ENCODE measurements at regions not wholly inside any gene's neighbourhood (a gene's known extent, or its start where the extent isn't known, plus 50 kb on each side); places are given as distances from the start of the nearest gene placed in this dataset.
A peak's percentile ranks its signal among the peaks of the same experiment; 100 is the strongest.

DNA sequence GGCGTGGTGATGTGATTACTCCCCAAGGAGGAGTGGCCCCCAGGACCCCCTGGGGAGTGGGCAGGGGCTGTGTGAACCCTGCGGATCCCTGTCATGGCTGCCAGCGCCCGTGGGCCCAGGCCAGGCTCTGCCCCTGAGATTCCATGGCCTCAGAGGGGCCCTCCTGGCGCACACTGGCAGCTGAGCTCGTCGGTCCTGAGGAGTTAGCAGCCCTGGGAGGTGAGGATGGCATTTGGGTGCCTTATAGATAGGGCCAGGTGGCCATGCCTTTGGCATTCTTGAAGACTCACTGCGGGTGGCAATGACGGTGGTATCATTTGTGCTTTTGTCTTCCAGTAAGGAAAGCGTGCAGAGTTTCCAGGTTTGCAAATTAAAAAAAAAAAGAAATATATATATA, 146.8 kb upstream of the GSE1 start:
- no peak for DNase-seq

DNA sequence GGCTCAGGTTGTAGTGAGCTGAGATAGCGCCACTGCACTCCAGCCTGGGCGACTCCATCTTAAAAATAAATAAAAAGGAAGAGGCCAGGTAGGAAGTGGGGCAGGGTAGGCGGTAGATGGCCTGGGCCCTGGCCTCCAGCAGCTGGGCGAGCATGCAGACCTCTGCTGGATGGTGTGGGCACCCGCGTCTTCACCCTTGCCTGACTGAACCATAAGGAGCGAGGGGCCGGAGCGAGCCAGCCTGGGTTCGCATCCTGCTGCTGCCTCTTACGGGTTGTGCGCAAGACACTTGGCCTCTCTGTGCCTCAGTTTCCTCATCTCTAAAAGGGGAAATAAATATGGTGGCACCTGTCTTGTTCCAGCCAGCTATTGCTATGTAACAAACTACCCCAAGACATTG, 146.1 kb upstream of the GSE1 start:
- no peak for DNase-seq

DNA sequence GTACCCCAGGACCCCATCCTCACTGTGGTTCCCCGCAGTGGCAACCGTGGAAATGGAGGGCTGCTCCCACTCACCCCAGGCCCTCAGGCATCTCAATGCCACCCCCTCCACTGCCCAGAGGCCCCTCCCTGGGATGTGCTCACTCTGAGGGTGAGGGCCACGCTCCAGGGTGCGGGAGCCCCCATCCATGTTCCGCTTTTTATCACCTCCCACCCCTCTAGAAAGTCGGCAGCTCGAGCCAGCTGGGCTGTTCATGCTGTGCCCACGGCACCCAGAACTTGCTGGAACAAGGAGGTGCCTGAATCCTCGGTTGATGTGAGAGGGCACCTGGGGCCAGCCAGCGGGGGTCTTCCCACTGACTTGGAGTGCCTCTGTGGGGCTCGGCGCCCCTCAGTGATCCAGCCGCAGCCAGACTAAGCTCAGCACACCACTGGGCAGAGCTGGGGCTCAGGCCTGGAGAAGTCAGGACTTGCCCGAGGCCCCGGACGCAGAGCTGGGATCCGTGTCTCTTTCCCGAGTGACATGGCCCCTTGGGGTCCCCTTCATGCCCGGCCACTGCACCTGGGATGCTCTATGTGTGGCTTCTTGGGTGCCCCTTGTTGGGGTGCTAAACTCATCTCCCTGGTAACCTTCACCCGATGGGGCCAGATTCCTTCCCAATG, 143.1 kb upstream of the GSE1 start:
- DNase-seq: no peak

DNA sequence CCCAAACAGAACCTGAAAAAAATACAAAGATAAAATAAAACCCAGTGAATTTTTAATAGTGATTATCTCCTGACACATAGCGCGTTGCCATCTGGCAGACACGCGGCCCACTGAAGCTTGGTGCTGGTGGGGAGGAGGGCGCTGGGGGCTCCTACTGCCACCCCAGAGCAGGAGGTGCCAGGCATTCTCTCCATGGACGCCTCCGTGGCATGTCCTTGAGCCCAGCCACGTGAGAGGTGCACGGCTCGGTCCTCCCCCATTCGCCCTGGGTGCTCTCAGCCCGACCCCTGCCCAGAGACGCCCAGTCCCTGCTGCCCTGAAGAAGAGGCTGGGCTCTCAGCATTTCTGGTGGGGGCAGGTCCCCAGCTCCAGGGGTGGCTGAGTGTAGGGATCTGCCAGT, 142.2 kb upstream of the GSE1 start:
- DNase-seq: no peak

DNA sequence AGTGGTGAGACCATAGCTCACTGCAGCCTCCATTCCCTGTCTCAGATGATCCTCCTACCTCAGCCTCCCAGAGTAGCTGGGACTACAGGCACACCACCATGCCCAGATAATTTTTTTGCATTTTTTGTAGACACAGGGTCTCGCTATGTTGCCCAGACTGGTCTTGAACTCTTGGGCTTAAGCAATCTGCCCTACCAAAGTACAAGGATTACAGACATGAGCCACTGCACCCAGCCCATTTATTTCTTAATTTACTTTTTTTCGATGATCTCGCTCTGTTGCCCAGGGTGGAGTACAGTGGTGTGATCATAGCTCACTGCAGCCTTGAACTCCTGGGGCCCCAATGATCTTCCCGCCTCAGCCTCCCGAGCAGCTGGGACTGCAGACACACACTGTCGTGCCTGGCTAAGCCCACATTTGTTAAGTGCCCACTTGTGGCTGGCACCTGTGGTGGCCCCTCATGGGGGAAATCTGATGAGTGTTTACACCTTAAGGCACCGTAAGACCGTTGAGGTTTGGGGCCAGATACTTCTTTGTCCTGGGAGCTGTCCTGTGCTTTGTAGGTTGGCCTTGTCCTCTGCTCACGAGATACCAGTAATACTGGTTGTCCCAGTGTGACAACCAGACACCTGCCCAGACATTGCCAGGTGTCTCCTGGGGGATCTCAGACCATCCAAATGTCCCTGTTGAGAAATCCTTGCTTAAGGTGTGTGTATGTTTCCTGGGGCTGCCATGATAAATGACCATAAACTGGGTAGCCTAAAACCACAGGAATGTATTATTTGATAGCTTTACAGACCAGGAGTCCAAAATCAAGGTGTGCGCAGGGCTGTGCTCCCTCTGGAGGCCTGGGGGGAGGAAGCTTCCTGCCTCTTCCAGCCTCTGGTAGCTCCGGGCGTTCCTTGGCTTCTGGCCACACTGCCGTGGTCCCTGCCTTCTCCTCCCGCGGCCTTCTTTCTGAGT, 141.4 kb upstream of the GSE1 start:
- no peak for DNase-seq

DNA sequence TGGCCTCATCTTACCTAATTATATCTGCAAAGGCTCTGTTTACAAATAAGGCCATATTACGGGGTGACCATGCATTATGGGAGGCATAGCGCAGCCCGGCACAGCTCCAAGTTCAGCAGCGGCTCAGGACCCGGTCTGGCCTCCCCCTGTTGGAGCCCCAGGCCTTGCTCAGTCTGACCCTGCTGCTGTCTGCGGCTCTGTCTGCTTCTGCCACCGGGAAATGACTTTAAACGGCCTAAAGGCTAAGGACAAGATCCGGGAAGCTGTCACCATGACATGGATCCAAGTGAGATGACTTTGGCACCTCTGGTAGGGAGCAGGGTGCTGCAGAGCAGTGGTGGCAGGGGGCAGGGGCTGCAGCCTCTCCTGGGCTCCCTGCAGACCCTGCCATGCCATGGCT, 140.6 kb upstream of the GSE1 start:
- no peak for DNase-seq

DNA sequence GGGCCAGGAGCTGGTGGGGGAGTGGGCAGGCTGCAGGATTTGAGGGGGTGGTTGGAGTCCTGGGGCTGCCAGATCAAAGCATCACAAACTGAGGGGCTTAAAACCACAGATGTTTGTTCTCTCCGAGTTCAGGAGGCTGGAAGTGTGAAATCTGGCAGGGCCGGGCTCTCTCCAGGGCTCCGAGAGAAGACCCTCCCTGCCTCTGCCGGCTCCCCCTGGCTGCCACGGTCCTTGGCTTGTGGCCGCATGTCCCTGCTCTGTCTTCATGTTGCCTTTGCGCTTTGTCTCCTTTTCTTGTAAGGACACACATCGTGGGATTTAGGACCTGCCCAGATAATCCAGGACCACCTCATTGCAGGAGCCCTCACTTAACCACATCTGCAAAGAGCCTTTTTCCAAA, 139.8 kb upstream of the GSE1 start:
- DNase-seq: no peak

DNA sequence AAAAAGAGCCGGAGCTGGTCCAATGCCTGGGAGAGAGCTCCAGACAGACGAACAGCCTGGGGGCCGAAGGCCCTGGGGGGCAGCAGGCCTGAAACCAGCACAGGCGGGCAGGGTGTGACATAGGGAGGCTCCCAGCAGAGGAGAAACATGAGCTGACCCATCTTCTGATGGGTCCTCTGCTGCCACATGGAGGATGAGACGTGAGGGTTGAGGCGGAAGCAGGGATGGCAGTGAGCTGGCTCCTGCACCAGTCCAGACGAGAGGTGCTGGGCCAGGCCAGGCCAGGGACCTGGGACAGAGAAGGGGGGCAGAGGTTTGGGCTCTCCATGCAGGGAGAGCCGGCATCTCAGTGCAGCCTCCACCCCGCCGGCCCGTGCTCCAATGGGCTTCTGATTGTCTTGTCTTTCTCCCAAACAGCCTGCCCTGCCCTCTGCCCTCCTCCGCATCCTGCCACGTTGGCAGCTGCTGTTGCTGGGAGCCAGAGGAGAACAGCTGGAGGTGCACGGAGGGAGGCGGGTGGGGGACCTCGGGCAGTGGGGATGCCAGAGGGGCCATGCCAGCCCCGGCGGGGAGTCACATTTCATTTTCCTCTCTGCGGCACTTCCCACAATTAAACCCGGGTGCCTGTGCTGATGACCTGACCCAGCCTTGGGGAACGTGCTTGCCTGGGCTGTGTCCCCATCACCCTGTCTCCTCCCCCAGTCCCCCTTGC, 139.1 kb upstream of the GSE1 start:
- DNase-seq: no peak

DNA sequence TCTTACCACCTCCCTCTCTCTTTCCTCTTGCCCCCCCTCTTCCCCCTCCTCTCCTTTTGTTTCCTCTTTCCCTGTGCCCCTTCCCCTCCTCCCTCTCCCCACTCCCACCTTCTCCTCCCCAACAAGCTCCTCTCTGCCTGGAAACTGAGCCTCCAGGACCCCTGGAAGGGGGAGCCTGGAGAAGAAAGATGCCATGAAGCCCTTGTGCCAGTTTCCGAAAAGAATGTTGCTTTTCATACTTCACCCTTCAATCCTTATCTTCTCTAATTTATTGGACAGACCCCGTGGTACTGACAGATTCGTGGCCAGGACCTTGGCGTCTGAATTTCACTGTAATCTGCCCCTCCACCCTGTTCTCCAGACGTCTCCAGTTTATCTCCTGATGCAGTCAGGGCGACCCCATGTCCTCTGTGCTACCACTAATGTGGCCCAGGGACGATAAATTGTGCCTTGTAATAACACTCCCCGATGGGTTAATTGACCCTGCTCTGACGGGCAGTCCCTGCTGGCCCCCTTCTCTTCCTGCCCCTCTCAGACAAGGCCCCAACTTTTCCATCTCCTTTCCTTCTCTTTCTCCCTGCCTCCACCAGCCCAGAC, 138.4 kb upstream of the GSE1 start:
- DNase-seq: peak; percentile 30

DNA sequence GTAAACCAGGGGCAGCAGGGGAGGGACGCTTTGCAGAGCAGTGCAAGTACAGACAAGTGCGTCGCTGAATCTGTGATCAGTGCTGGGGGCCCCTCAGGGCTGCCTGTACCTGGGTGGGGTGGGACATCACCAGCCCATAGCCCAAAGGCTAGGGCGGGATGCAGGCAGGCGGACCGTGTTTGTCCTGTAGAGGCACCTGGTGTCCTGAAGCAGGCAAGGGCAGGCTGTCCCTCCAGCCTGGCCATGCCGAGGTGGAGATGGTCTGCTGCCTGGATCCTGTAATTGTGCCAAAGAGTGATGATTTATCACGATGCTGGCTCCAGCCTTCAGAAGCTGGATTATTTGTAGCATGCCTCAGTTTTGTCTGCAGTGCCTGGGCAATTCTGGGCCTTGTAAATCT, 137.9 kb upstream of the GSE1 start:
- DNase-seq: no peak

DNA sequence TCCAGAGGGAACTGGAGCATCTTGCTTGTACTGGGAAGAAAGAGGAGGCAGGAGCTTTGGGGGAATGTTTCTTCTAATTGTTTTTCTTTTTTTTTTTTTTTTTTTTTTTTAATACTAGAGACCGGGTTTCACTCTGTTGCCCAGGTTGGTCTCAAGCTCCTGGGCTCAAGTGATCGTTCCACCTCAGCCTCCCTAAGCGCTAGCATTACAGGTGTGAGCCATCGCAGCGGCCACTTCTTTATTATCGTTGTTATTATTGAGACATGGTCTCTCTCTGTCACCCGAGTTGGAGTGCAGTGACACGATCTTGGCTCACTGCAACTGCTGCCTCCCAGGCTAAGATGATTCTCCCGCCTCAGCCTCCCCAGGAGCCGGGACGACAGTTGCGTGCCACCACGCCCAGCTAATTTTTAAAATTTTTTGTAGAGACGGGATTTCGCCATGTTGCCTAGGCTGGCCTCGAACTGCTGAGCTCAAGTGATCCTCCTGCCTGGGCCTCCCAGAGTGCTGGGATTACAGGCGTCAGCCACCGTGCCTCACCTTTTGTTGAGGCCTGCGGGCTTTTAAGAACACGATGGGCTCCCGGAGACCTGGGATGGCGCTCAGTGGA, 137.3 kb upstream of the GSE1 start:
- DNase-seq: no peak

DNA sequence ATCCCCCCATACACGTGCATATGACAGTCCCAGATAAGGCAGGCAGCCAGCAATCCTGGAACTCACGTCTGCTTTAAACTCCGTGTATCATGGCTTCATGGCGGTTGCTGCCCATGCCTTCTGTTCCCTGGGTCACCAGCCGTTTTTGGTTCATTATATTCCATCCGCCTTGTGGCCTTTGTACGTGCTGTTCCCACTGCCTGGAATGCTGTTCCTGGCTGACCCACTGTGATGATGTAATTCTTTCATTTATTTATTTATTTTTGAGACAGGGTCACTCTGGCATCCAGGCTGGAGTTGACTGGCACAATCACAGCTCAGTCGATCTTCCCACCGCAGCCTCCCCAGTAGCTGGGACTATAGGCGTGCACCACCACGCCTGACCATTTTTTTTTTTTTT, 136.7 kb upstream of the GSE1 start:
- no peak for DNase-seq

DNA sequence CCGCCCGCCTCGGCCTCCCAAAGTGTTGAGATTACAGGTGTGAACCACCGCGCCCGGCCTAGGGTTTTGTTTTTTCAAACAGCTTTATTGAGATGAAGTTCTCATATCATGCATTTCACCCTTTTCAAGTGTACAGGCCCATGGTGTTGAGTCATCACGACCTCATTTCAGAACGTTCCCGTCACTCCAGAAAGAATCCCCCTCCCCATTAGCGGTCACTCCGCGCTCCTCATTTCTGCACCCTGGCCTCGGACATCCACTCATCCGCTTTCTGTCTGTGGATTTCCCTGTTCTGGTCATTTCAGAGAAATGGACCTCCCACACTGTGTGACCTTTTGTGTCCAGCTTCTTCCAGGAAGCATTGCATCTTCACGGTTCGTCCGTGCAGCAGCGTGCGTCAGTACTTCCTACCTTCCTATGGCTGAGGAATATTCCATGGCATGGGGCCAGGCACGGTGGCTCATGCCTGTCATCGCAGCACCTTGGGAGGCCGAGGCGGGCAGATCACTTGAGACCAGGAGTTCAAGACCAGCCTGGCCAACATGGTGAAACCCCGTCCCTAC, 135.2 kb upstream of the GSE1 start:
- DNase-seq: no peak

DNA sequence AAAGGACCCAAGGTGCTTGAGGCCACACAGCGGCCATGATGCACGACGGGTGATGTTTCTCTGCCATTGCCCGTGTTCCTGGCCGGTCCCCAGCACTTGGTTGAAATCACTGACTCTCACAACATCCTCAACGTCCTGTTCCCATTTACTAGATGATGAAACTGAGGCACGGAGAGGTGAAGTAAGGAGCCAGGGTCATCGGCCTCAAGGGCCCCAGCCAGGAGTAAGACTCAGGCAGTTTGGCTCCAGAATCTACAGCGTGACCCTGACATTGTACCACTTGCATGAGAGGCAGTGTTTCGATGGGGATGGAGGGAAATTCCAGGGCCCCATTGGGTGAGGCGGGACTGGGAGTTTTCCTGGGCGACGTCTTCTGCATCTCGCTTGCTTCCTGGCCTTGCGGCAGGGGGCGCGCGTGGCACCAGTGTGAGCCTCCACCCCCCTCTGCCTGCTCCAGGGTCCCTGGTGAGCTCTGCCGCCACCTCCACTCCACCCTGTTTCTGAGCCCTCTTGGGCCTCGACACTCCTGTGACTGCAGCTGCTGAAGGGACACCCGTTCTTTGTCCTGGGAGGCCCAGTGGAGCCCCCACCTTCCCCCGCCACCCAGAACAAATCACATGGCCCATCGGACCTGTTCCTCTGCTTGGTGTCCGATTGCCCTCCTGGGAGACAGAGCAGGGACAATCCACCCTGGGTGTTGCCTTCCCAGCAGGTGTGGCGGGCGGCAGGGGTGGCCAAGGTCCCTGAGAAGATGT, 133.0 kb upstream of the GSE1 start:
- DNase-seq: no peak

DNA sequence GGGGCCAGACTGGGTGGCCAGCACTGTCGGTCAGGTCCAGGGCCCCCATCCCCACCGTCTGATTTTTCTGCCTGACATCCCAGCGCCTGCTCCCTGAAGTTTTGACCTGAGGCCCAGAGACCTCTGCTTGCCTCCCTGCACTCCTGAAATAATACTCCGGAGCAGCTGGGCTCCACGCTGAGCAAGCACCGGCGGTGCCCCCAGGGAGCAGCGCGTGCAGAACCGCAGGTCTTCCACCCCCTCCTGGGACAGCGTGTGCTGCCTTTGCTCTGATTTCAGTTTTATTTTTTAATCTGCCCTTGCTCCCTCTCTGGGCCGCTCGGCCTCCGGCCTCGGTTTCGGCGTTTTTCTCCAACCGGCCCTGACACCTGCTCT, 132.4 kb upstream of the GSE1 start:
- DNase-seq: no peak

DNA sequence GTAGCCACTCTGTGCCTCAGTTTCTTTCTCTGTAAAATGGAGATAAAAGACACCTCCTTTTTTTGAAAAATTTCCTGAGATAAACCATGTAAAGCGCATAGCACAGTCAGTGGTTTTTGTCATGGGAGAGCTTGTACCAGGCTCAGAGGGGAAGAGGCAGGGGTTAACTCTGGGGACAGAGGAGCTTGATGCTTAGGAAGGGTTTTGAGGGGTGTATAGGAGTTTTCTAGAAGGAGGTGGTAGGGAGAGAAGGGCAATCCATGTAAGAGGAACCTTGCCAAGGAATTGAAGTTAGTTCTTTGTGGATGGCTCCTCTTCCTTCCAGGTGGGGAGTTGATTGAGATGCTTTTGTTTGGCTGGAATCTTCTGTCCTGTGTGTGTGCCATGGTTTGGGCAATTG, 131.9 kb upstream of the GSE1 start:
- no peak for DNase-seq

DNA sequence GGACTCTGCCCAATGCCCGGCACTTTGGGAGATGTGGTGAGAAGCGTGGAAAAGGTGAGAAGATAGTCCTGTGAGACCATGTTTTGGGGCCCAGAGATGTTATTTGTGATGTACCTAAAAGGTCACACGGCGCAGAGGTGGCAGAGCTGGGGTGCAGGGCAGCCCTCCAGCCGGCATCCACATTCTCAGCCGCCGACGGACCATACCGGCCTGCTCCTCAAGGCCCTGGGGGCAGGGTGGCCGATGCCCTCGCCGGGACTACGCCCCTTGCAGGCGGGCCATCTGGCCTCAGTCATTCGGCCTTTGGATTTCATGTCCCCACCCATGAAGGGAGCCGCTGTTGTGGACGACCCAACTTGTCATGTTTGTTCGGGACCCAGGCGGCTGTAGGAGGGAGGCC, 131.4 kb upstream of the GSE1 start:
- no peak for DNase-seq

DNA sequence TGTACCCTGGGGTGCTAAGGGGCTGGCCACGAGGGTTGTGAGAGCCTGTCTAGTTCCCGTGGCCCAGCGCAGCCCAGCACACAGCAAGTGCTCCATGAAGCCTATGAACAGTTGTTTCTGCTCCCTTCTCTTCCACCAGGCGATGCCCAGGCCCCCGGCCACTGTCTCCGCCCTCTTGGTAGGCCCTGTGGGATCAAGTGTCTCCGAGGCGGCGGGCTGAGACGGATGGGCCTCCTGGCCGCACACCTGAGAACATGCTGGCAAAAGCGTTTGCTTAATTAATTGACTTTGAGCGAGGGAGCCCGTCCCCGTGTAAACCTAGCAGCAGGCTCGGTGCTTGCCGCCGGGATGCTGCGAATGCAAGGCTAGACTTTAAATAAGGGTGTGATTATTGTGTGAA, 129.7 kb upstream of the GSE1 start:
- no peak for DNase-seq

DNA sequence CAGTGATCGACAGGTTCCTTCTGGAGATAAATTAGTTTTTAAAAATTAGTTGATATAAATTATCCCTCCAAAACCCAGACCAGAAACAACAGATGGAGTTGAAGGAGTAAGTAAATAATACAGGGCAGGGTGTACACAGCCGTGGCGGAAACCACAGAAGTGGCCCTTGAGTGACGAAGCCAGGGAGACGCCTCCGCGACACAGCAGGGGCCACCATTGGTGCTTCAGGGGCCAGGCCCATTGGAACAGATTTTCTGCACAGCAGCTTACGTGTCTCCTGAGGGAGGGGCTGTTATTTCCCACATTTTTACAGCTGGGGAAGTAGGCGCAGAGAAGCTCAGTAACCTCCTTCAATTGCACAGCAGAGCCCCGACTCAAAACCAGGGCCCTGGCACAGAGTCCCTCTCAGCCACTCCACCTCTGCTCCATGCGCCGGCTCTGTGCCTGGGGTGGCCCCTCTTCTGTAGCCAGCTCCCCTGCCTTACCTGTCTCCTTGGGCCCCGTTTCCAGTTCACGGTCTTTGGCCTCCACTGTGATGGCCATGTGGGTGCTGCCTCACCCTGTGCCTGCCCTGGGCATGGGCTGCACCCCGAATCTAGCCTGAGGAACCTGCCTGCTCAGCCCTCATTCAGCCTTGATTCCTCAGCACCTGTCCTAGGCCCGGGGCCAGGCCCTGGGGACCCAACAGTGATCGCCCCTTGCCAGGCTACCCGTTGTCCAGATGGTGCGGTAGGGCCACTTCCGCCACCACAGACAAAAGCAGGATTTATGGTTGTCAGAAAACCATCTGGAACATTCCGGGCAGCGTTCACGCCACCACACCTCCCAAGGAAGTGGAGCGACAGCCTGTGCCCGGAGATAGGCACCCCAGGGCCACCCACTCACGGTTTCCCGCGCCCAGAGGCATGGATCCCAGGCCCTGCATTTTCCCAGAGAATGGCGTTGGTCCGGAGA, 128.5 kb upstream of the GSE1 start:
- DNase-seq: no peak

DNA sequence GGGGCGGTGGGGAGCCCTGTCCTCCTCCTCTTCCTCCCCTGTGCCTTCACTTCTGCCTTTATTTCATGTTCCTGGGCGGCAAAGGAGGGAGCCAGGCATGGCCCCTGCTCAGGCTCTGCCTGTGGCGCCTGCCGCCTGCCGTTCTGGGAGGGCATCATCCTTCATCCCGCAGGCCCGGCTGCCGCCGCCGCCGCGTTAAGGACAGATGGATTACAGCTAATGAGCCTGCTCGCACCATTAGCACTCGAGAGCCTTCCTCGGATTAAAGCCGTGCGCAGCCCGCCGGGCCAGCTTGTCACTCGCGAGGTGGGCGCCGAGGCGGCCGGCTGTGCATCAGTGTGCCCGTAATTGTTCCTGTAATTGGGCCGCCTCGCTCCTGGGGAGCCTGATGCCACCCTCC, 127.7 kb upstream of the GSE1 start:
- DNase-seq: no peak
